Muscle of back (tissue), 3 donors: ENCODE measurements at regions not wholly inside any gene's neighbourhood (a gene's known extent, or its start where the extent isn't known, plus 50 kb on each side); places are given as distances from the start of the nearest gene placed in this dataset.
"Not testable (repeated sequence)": the region's sequence is repeated elsewhere in the genome, so short reads cannot be mapped to it uniquely, and the experiment has no call there.

Experiments used
- DNase-seq, 3 donors: peaks; one replicate each; pipeline versions ENCODE4 v3.0.0 to v3.0.0-alpha.2; 2013

DNA sequence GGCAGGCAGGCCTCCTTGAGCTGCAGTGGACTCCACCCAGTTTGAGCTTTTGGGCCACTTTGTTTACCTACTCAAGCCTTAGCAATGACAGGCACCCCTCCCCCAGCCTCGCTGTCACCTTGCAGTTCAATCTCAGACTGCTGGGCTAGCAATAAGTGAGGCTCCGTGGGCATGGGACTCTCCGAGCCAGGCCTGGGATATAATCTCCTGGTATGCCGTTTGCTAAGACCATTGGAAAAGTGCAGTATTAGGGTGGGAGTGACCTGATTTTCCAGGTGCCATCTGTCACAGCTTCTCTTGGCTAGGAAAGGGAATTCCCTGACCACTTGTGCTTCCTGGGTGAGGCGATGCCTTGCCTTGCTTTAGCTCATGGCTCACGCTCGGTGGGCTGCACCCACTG, 648.6 kb downstream of the DIPK2A start:
- not testable (repeated sequence) for DNase-seq

GRCh38 chr3:144622845-144623244, 651.2 kb downstream of the DIPK2A start:
- no peak for DNase-seq

- DNase-seq, result no peak
These were observed 653.0 kb downstream of the DIPK2A start for GRCh38 chr3:144624656-144625055.

GRCh38 chr3:144626835-144627234, 655.2 kb downstream of the DIPK2A start:
- no peak for DNase-seq

GRCh38 chr3:144629381-144629780, 657.8 kb downstream of the DIPK2A start:
- DNase-seq, result no peak

GRCh38 chr3:144636833-144637232, 665.2 kb downstream of the DIPK2A start:
- DNase-seq, result no peak

- no peak for DNase-seq
These were observed 666.4 kb downstream of the DIPK2A start for GRCh38 chr3:144638009-144638408.

DNA sequence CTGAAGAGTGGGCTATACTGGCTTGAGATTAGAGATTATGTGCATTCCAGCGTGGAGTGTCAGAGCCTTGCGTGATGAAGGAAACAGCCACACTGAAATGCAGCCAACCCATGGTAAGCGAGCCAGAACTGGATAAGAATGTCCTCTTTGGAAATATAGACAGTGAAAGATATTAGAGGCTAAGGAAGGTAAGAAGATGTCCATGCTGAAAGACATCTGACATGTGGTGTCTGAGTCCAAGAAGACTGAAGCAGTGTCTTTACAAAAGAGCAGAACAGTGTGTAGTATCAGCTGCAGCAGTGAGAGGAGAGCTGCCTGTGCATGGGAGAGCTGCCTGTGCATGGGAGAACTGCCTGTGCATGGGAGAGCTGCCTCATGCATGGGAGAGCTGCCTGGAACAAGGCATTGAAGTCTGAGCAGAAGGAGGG, 672.2 kb downstream of the DIPK2A start:
- peak; percentile 7 to 37 (median 19) for DNase-seq

- DNase-seq, result no peak
These were observed 673.7 kb downstream of the DIPK2A start for GRCh38 chr3:144645300-144645699.

GRCh38 chr3:144650380-144650779, 678.8 kb downstream of the DIPK2A start:
- DNase-seq, result no peak

GRCh38 chr3:144652573-144652972, 681.0 kb downstream of the DIPK2A start:
- DNase-seq, result no peak

- no peak for DNase-seq
These were observed 683.8 kb downstream of the DIPK2A start for GRCh38 chr3:144655423-144655822.

DNA sequence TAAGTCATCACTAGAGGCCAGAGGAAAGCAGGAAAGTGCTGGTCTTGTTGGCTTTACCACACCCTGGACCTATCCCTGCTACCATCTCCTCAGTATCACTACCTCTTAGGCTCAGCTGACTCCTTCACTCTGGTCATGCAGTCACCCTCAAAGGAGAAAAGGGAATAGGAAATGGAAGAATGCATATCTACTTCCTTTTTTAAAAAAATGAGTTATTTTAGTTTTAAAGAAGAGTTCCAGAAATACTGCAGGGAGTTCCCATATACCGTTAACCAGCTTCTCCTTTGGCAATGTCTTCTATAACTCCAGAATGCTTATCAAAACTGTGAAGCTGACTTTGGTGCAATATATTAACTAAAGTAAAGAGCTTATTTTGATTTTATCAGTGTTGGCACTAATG, 688.6 kb downstream of the DIPK2A start:
- DNase-seq, result peak in 1 of 3 donors; percentile 10

DNA sequence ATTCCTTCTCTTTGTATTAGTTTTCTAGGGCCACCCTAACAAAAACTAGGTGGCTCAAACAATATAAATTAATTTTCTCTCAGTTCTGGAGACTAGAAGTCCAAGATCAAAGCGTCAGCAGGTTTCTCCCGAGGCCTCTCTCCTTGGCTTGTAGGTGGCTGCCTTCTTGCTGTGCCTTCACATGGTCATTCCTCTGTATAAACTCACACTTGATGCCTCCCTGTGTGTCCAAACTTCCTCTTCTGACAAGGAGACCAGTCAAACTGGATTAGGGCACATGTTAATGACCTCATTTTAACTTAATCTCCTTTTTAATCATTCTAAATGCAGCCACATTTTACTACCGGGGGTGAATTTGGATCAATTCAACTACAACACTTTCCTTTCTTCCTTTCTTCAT, 691.1 kb downstream of the DIPK2A start:
- DNase-seq, result no peak

GRCh38 chr3:144663456-144664436, 692.1 kb downstream of the DIPK2A start:
- DNase-seq, result peak in 2 of 3 donors; percentile 19 to 25

DNA sequence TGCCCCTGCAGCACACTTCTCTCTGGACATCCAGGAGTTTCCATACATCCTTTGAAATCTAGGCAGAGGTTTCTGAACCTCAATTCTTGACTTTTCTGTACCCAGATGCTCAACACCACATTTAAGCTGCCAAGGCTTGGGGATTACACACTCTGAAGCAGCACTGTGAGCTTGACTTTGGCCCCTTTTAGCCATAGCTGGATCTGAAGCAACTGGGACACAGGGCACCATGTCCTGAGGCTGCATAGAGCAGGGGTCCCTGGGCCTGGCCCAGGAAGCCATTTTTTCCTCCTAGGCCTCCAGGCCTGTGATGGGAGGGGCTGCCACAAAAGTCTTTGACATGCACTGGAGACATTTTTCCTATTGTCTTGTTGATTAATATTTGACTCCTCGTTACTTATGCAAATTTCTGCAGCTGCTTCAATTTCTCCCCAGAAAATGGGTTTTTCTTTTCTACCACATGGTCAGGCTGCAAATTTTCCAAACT, 694.0 kb downstream of the DIPK2A start:
- no peak for DNase-seq

- DNase-seq, result no peak
These were observed 698.9 kb downstream of the DIPK2A start for GRCh38 chr3:144670571-144670970.

GRCh38 chr3:144677103-144677502, 705.5 kb downstream of the DIPK2A start:
- peak; percentile 32 to 49 (median 44) for DNase-seq

DNA sequence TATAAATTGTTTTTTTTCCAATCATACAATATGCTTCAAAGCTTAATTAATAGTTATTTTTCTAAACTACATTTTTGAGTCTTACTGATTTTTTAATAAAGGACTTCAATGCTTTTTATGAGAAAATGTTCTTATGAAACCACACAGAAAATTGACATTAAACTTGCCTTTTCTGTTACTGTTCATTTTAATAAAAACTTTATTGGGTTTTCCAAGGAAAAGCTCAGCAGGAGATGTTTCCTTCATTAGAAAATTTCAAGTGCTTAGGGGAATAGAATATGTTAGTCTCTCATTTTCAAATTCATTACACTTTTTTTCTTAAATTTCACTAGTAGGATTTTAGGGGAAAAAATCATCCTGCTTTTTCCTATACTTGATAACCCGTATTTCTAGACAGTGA, 711.4 kb downstream of the DIPK2A start:
- no peak for DNase-seq

DNA sequence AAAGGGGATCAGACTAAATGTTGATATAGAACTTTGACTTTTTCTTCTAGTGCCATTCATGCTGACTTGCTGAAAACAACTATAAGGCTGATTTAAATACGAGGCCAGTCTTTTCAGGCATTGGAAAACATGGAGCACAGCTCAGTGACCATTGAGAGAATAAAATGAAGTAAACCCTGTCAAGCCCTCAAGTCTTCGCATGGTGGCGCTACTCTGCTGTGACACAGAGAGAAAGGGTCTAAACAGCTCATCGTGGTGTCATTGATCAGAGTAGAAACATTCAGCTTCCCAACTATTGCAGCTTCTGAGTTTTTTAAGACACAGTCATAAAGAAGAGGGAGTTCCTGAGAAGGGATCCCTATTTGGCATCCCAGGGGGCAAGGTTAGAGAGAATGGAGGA, 716.2 kb downstream of the DIPK2A start:
- no peak for DNase-seq

- DNase-seq, result no peak
These were observed 720.9 kb downstream of the DIPK2A start for GRCh38 chr3:144692488-144692887.

DNA sequence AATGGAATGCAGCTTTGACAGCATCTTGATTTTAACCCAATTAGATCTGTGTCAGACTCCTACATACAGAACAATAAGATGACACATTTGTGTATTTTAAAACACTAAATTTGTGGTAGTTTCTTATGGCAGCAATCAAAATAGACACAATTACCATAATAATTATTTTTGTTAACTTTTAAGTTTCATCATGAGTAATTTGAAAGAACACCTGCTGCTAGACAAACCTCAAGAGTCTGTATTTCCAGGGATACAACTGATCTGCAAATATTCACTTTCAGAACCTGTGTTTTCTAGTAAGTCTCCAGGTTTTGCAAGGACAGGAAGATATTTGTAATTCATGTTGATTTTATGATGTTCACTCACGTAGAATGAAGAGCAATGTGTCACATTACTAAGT, 736.8 kb downstream of the DIPK2A start:
- DNase-seq, result no peak

DNA sequence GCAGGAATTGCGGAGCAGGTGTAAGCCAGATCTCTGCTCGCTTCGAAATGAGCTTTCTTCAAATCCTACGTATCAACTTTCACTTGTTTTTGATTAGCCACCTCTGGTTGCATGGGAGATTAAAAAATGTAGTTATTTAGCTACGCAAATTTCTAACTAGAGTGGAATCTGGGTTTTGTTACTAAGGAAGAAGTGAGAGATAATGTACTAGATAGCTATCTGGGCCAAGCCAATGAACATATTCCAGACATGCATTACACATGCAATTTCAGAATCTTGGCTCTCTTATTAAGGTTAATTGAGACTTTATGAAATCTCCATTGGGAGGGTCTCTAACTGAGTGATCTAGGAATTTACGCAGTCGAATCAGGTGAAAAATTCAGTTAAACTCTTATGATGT, 765.7 kb downstream of the DIPK2A start:
- DNase-seq, result no peak
